ENCODE measurements at regions not wholly inside any gene's neighbourhood (a gene's known extent, or its start where the extent isn't known, plus 50 kb on each side); places are given as distances from the start of the nearest gene placed in this dataset.

DNA sequence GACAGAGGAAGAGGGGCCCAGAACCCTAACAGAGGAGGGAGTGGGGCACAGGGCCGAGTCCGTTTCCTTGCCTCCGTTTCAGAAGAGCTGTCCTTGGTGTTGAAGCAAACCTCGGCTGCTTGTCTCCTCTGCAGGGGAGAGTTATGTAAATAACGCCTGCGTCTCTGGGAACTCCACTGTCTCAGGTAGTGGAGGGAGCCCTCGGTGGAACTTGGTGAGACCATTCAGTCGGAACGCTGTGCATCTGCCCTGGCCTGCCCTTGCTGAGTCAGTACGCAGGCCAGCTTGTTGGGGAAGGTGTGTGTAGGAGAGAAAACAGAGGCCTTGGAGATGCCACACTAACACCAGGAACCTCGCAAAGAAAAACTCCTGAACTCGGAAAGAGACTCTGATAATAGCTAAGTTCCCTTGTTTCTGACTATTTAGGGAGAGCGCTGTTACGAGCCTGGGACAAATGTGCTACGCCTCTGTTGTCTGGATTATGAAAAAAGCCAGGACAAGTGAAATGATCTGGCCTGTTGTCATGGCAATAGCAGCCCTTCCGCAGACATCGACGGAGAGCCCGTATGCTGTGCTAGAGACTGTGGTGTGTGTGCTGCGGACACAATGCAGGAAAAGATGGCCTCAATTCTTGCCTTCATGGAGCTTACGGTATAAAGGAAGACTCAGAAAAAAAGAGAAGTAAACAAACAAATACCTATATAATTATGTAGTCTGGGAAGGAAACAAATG lies 94.6 kb upstream of the AKT3 start:
- peak; percentile 35 for DNase-seq (ENCODE audit: low read depth)

GRCh38 chr1:243943671-243944428 lies 93.8 kb upstream of the AKT3 start:
- DNase-seq (ENCODE audit: low read depth): no peak

- no peak for DNase-seq (ENCODE audit: low read depth)
Measured at GRCh38 chr1:243942196-243943150, 92.4 kb upstream of the AKT3 start.

- DNase-seq (ENCODE audit: low read depth): no peak
Measured at GRCh38 chr1:243940451-243940850, 90.4 kb upstream of the AKT3 start.

DNA sequence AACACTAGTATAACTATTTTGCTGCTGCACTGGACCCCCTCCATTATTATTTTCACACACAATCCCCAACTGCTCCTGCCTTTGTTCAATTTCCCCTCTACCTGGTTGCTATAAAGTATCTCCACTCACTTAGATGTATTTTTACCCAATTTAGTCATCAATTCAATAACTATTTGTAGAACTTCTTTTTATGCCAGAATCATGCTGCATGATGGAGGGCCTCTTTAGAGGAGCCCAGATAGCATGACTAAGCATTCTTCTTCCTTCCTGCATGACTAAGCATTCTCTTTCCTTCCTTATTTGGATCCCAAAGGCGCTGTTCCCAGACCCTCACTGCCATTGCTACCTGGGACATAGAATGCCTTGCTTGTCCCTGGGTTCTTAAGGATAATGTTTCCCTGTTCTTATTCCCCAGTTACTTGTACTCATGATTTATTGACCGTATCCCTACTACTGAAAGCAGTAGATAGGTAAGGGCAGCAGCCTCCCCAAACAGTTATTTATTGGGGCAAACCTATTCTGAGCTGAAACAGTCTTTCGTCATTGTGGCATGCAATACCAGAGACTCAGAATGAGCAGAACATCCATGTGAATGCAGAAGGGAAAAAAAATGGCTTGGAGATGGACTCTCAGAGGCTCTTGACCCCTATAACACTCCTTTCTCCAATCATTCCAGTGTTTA lies 89.3 kb upstream of the AKT3 start:
- DNase-seq (ENCODE audit: low read depth): no peak

DNA sequence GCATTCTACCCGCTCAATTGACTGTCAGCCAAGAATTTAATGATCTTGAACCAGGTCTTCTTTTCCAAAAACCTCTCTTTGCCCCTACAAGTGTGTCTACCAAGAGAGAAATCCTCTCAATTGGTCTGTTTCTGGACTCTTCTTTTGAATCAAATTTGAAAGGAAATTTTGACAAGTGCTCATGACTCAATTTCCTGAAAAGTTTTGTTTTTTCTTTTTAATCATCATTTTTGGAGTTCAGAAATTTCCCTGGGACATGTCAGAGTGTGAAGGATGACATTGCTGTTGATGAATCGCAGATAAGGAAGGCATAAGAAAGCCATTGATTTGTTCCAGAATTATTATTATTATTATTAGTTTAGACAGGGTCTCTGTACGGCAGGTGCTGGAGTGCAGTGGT lies 88.2 kb upstream of the AKT3 start:
- no peak for DNase-seq (ENCODE audit: low read depth)

GRCh38 chr1:243933495-243933894 lies 83.5 kb upstream of the AKT3 start:
- no peak for DNase-seq (ENCODE audit: low read depth)

DNA sequence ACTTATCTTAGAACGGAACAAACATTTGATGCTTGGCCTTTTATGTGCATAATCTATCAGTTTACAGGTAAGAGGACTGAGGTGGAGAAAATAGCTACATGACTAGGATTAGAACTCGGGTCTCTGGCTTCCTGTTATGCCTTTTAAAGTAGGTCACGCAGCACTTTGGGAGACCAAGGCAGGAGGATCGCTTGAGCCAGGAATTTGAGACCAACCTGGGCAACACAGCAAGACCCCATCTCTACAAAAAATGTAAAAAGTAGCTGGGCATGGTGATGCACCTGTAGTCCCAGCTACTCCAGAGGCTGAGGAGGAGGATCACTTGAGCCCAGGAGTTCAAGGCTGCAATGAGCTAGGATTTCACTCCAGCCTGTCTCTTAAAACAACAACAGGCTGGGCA lies 81.9 kb upstream of the AKT3 start:
- DNase-seq (ENCODE audit: low read depth): no peak

DNA sequence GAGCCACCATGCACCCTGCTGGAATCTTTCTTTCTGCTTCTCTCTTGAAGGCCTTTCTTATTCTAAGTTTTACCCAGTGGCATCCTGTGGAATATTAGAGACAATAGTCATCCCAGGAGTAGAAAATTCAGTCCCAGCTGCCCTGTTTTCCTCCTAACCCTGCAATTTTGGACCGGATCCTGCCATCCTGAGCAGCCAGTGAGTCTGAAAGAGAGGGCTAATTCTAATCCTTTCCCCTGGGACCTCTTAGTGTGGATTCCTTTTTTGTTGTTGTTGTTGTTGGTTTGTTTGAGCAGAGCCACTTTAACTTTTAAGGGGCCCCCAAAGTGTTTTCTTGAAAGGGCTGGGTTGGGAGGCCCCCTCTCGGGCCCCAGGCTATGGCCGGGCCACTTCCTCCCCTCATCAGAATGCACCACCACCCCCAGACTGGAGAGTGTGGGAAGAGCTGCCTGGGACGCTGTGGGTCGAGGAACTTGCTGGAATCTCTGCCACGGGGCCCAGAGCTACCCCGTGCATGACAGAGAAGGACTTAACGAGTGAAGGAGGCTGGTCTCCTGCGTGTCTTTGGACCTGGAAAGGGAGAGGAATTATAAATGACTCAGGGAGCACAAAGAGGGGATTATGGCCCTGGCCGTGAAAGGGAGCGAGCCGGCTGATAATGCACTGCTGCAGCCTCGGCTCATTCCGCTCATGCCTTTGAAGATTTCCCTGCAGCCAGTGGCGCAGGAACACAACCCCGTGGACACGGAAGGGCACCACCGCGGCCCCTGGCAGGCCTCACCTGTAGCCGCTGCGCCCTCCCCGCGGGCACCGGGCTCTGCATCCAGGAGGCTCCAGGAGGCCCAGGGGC lies 81.0 kb upstream of the AKT3 start:
- no peak for DNase-seq (ENCODE audit: low read depth)

DNA sequence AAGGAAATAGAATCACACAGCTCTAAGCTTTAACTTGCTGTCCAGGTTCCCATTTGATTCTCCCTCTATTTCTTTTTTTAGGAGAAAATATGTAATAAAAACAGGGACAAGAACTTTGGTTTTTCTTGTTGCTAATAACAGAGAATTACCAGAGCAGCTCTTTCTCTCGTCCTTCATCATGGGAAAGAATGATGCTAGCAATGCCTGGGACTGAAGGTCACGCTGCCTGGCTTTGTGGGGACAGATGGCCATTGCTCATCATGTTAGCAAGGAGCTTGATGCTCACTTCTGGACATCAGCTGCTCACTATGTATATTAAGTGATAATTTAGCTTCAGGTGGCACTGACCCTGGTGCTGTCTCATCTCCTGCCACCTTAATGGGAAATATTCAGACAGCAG lies 77.3 kb upstream of the AKT3 start:
- DNase-seq (ENCODE audit: low read depth): no peak

DNA sequence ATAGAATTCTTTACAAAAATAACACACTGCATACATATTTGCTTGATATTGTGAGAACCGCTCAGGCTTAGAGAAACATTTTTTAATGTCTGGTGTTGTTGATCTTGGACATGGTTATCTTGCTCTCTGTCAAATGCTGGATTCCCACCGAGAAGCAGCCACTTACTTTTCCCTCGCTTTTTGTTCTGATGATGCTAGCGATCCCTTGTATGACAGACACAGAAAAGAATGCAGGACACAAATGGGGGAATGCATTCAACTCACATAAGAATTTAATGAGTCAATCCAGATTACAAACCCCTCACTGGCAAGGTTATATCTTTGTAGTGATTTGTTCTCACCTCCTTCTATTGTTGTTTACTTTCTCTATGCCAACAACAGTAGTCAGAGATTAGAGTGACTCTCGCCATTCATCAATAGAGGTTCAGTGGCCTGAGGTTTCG lies 76.8 kb upstream of the AKT3 start:
- DNase-seq (ENCODE audit: low read depth): peak; percentile 43

DNA sequence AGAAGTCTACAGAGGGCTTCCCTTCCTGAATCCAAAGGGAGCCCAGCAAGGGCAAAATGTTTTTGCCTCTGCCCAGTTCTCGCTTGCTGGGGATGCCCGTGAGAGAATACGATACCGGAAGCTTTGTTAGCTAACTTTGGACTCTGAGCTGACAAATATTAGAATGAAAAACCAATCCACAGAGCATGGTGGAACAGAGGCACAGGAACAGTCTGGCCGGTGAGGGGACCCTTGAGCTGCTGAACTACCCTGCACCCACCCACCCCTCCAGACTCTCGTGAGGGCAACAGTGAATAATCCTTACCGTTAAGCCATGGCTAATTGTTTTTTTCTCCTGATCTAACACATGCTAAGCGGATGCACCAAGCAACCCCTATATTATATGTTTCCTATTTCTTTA lies 76.3 kb upstream of the AKT3 start:
- DNase-seq (ENCODE audit: low read depth): no peak

DNA sequence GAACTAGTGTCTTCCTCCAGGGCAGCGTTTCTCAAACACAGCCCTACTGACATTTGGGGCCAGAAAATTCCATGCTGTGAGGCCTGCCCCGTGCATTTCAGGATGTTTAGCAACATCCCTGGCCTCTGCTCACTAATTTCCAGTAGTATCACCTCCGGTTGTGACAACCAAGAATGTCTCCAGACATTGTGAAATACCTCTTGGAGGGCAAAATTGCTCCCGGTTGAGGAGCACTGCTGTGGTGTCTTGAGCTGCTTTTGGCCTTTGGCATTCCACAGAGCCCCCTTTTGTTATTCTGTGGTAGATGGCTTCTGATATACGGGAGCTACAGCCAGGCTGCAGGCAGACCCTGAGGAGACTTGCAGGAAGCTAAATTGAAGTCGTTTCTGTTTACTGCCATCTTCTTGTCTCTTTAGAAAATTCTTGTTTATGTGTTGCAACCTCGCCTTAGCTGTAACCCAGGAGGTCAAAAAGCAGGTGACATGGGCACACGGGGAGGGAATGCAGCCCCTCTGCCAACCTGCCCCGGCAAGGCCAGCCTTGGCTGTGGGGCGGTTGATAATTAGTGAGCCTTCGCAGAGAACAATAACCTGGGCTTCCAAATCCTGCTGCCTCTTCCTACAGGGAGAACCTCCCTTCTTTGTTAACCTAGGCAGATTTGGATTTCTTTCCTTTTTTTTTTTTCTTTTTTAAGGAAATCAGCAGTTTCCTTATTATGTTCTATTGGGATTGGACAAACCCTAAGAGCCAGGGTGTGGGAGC lies 74.7 kb upstream of the AKT3 start:
- no peak for DNase-seq (ENCODE audit: low read depth)

- no peak for DNase-seq (ENCODE audit: low read depth)
Measured at GRCh38 chr1:243924188-243924587, 74.1 kb upstream of the AKT3 start.

- DNase-seq (ENCODE audit: low read depth): no peak
Measured at GRCh38 chr1:243923292-243924171, 73.5 kb upstream of the AKT3 start.

DNA sequence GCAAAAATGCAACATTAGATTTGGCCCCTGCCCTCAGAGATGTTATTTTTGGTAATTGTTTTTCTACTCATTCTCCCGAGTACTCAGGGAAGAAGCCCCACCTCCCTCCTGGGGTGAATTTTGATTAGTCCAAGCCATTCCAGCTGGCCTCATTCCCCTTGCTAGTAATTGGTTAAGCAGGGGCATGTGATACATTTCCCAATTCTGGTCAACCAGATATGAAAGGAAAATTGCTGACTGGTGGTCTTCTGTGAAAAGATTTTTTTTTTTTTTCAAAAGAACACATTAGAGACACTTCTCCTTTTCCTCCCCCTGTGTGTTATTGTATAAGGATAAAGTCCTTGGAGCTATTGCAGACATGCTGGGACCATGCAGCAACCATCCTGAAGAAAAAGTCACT lies 71.1 kb upstream of the AKT3 start:
- no peak for DNase-seq (ENCODE audit: low read depth)

- no peak for DNase-seq (ENCODE audit: low read depth)
Measured at GRCh38 chr1:243917863-243918565, 68.0 kb upstream of the AKT3 start.
